B cell (primary cell): ENCODE measurements at regions not wholly inside any gene's neighbourhood (a gene's known extent, or its start where the extent isn't known, plus 50 kb on each side); places are given as distances from the start of the nearest gene placed in this dataset.

Experiments
- ATAC-seq: fragments of 200-7000 bp; cut with Tn5 transposase; one replicate; pipeline ENCODE4 v1.10.0; 2021; ENCODE audit warnings: low read depth, mild to moderate bottlenecking, moderate number of reproducible peaks, moderate library complexity
- CTCF ChIA-PET: fragments of 350-600 bp; sonication (Branson Sonifier 250); formaldehyde crosslinking; loops from one replicate; lab custom pipeline; 2021; ENCODE audit warnings: antibody characterized with exemption, inconsistent platforms; lab: Charles Lee
- POLR2A ChIA-PET: fragments of 350-600 bp; sonication (Branson Sonifier 250); formaldehyde crosslinking; loops from one replicate; lab custom pipeline; 2021; ENCODE audit warnings: antibody characterized with exemption; lab: Charles Lee
- DNase-seq: peaks from one replicate; pipeline ENCODE4 v3.0.0; 2013
- H2AFZ ChIP-seq: 2 replicates; pipeline ENCODE4 v1.6.1; 2012; ENCODE audit warnings: mild to moderate bottlenecking, low read depth, low read length; ENCODE audit not compliant: insufficient read depth, poor library complexity, severe bottlenecking
- H3K27ac ChIP-seq, 2 donors: 1 replicate in 1 of 2; 2 replicates in 1 of 2; pipeline ENCODE4 v1.5.1; 2012 to 2013; ENCODE audit warnings: low read length in 2 of 2, mild to moderate bottlenecking in 2 of 2, moderate library complexity in 1 of 2
- H3K27me3 ChIP-seq, 4 experiments: fragments of 200-600 bp in 1 of 4; sonication (generic) in 1 of 4; replicated peaks in 1 of 4; 1 replicate in 2 of 4; 2 replicates in 2 of 4; pipeline versions ENCODE4 v1.6.1 to v1.7.0; 2013 to 2016; ENCODE audit warnings: low read length in 3 of 4, mild to moderate bottlenecking in 2 of 4, mixed read lengths in 1 of 4, moderate library complexity in 1 of 4; ENCODE audit not compliant: insufficient read depth in 4 of 4, control insufficient read depth in 3 of 4; ENCODE audit errors: control extremely low read depth in 1 of 4
- H3K36me3 ChIP-seq, 2 experiments: replicated peaks in 1 of 2; 1 replicate in 1 of 2; 2 replicates in 1 of 2; pipeline versions ENCODE4 v1.6.1 to v1.7.1; 2013; ENCODE audit warnings: low read length in 1 of 2; ENCODE audit not compliant: insufficient read depth in 2 of 2, control insufficient read depth in 1 of 2; ENCODE audit errors: control extremely low read depth in 1 of 2, extremely low read depth in 1 of 2
- H3K4me1 ChIP-seq, 2 donors: fragments of 200-600 bp in 1 of 2; sonication (generic) in 1 of 2; 1 replicate in 1 of 2; 2 replicates in 1 of 2; pipeline versions ENCODE4 v1.5.1 to v1.6.1; 2013 to 2017; ENCODE audit warnings: low read length in 2 of 2; ENCODE audit not compliant: control insufficient read depth in 2 of 2, insufficient read depth in 2 of 2
- H3K4me2 ChIP-seq: replicated peaks from 2 replicates; pipeline ENCODE3; 2012; ENCODE audit warnings: mild to moderate bottlenecking, low read depth, low read length; ENCODE audit not compliant: poor library complexity, severe bottlenecking
- H3K4me3 ChIP-seq, 5 experiments: fragments of 200-600 bp in 1 of 5; sonication (generic) in 1 of 5; 1 replicate in 3 of 5; 2 replicates in 2 of 5; pipeline versions ENCODE4 v1.5.1 to v1.7.0; 2011 to 2016; ENCODE audit warnings: low read length in 4 of 5, mild to moderate bottlenecking in 4 of 5, low read depth in 2 of 5, control low read depth in 1 of 5, moderate library complexity in 1 of 5; ENCODE audit not compliant: insufficient read depth in 1 of 5; ENCODE audit errors: control extremely low read depth in 1 of 5, extremely low read depth in 1 of 5
- H3K79me2 ChIP-seq: fragments of 200-600 bp; sonication (generic); one replicate; pipeline ENCODE4 v1.6.0; 2016; ENCODE audit warnings: low read length; ENCODE audit not compliant: control insufficient read depth, insufficient read depth
- H3K9ac ChIP-seq: fragments of 200-600 bp; sonication (generic); 2 replicates; pipeline ENCODE4 v1.6.1; 2017; ENCODE audit warnings: mild to moderate bottlenecking, low read length, moderate library complexity
- H3K9me3 ChIP-seq, 3 donors: one replicate each; pipeline versions ENCODE4 v1.6.1 to v1.7.1; 2013; ENCODE audit warnings: low read length in 2 of 3; ENCODE audit not compliant: control insufficient read depth in 2 of 3, insufficient read depth in 1 of 3; ENCODE audit errors: control extremely low read depth in 1 of 3
- H4K20me1 ChIP-seq: 2 replicates; pipeline ENCODE4 v1.6.0; 2012; ENCODE audit warnings: mild to moderate bottlenecking, low read length; ENCODE audit not compliant: insufficient read depth, control insufficient read depth, poor library complexity, severe bottlenecking
- H3K27ac Mint-ChIP-seq: one replicate; pipeline ENCODE4 v1.8.0; 2021; ENCODE audit warnings: mixed read lengths
- H3K27me3 Mint-ChIP-seq: one replicate; pipeline ENCODE4 v1.8.0; 2021; ENCODE audit warnings: mixed read lengths
- H3K4me1 Mint-ChIP-seq: one replicate; pipeline ENCODE4 v1.8.0; 2021; ENCODE audit warnings: mixed read lengths
- H3K4me3 Mint-ChIP-seq: one replicate; pipeline ENCODE4 v1.8.0; 2021; ENCODE audit warnings: mixed read lengths
- H3K9me3 Mint-ChIP-seq: one replicate; pipeline ENCODE4 v1.8.0; 2022; ENCODE audit warnings: mixed read lengths; ENCODE audit not compliant: insufficient read depth
- CTCF ChIP-seq: fragments of 200-600 bp; IDR thresholded peaks from one replicate; pipeline ENCODE4 v1.8.0; 2022; ENCODE audit warnings: antibody characterized with exemption, mild to moderate bottlenecking
- EZH2 ChIP-seq: IDR thresholded peaks from 2 replicates; pipeline ENCODE4 v1.6.1; 2012; ENCODE audit warnings: borderline replicate concordance, low read depth, mild to moderate bottlenecking, moderate library complexity, low read length; ENCODE audit not compliant: insufficient read depth, poor library complexity, severe bottlenecking
- WGBS: methylation state at CpG from one replicate; pipeline ENCODE4 v1.1.5; 2013; ENCODE audit warnings: missing lambda C conversion rate; ENCODE audit not compliant: insufficient coverage; 5-methylcytosine and 5-hydroxymethylcytosine counted together
- intact Hi-C: fragments of 100-400 bp; cut with micrococcal nuclease; formaldehyde crosslinking; loops from one replicate; pipeline ENCODE4 v1.10.0; 2022

GRCh38 chr13:21242236-21242635 lies 65.8 kb downstream of the MRPL57 start:
- CTCF ChIA-PET: interaction anchor here (0.9 to 1.1 kb wide), 2 partner anchors 12 to 235 kb away, joined by 4 read pairs; no protein-coding TSS in a partner anchor
- Histone ChIP-seq H3K27me3 (no peaks in the 10 kb centered on the region), H3K9ac (no peak overlapping the region)

More at GRCh38 chr13:21242236-21242635, 65.8 kb downstream of the MRPL57 start:
- POLR2A ChIA-PET: no interaction called here
- H3K4me2 ChIP-seq: no peak overlapping the region
- 98% methylated on average over 7 of the region's 9 CpGs for WGBS
- intact Hi-C loops: no loop called here
- H3K79me2 ChIP-seq: no peaks in the 10 kb centered on the region
- no peak overlapping the region for H3K4me3 ChIP-seq
- no peaks in the 10 kb centered on the region for H3K36me3 ChIP-seq
- H3K9me3 ChIP-seq: no peaks in the 10 kb centered on the region
- Mint-ChIP-seq H3K27me3 (no peaks in the 10 kb centered on the region), H3K9me3 (no peaks in the 10 kb centered on the region), H3K27ac (no peak overlapping the region), H3K4me1 (no peaks in the 10 kb centered on the region), H3K4me3 (no peak overlapping the region)
- no peaks in the 10 kb centered on the region for H3K4me1 ChIP-seq
- DNase-seq (no peak), ATAC-seq (no peak)
- H2AFZ ChIP-seq: no peak overlapping the region
- H4K20me1 ChIP-seq: no peaks in the 10 kb centered on the region
- no peak overlapping the region for H3K27ac ChIP-seq
- TF ChIP-seq CTCF: no peak
- no peak for TF ChIP-seq EZH2
